ENCODE measurements at regions not wholly inside any gene's neighbourhood (a gene's known extent, or its start where the extent isn't known, plus 50 kb on each side); places are given as distances from the start of the nearest gene placed in this dataset.
A peak's percentile ranks its signal among the peaks of the same experiment; 100 is the strongest.

GRCh38 chr6:102415891-102416290, 1022.4 kb downstream of the GRIK2 start:
- no peak for TF ChIP-seq CTCF (IDR thresholded peaks at IDR 0.05; ENCODE audit: insufficient read depth, missing control alignments)
- DNase-seq (ENCODE audit: insufficient read length, low spot score) (no peak), FAIRE-seq (no peak)

- FAIRE-seq (peak; percentile 63), DNase-seq (ENCODE audit: insufficient read length, low spot score) (no peak)
- TF ChIP-seq CTCF (IDR thresholded peaks at IDR 0.05; ENCODE audit: insufficient read depth, missing control alignments), result no peak
Observed at GRCh38 chr6:102411796-102412195, 1018.3 kb downstream of the GRIK2 start.

GRCh38 chr6:102407886-102408741, 1014.6 kb downstream of the GRIK2 start:
- DNase-seq (ENCODE audit: insufficient read length, low spot score) (no peak), FAIRE-seq (no peak)
- TF ChIP-seq CTCF (IDR thresholded peaks at IDR 0.05; ENCODE audit: insufficient read depth, missing control alignments), result no peak

GRCh38 chr6:102405860-102406259, 1012.4 kb downstream of the GRIK2 start:
- FAIRE-seq (no peak), DNase-seq (ENCODE audit: insufficient read length, low spot score) (no peak)
- no peak for TF ChIP-seq CTCF (IDR thresholded peaks at IDR 0.05; ENCODE audit: insufficient read depth, missing control alignments)

GRCh38 chr6:102402635-102403329, 1009.3 kb downstream of the GRIK2 start:
- TF ChIP-seq CTCF (IDR thresholded peaks at IDR 0.05; ENCODE audit: insufficient read depth, missing control alignments), result no peak
- DNase-seq (ENCODE audit: insufficient read length, low spot score) (no peak), FAIRE-seq (no peak)

- FAIRE-seq (no peak), DNase-seq (ENCODE audit: insufficient read length, low spot score) (no peak)
- no peak for TF ChIP-seq CTCF (IDR thresholded peaks at IDR 0.05; ENCODE audit: insufficient read depth, missing control alignments)
Observed at GRCh38 chr6:102398788-102399390, 1005.4 kb downstream of the GRIK2 start.
